Esophagus mucosa (tissue), 1 donor: ENCODE measurements at regions not wholly inside any gene's neighbourhood (a gene's known extent, or its start where the extent isn't known, plus 50 kb on each side); places are given as distances from the start of the nearest gene placed in this dataset.

Experiments used
- ATAC-seq: fragments of 200-7000 bp; cut with Tn5 transposase; one replicate; pipeline ENCODE4 v1.9.1; 2020
- donor health status: DM: yes; HTN: yes; CAD: no.

DNA sequence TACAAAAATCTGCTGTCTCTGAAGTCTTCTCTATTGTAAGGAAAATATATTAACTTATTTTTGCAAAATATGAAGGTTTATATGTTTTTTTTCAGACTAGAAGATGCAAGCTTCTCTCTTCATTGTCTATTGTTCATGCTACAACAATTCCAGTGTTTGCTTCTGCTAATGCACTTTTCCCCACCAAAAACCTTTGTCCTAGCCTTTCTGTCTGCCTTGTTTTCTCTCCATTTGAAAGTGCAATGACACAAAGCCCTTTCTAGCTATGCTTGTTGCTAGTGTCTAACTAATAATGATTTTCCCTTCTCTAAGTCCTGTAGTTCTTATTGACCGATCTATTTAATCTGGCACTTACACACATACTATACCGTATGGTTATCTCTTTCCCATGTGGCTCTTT is 369.5 kb upstream of the CELF4 start:
- ATAC-seq: no peak

DNA sequence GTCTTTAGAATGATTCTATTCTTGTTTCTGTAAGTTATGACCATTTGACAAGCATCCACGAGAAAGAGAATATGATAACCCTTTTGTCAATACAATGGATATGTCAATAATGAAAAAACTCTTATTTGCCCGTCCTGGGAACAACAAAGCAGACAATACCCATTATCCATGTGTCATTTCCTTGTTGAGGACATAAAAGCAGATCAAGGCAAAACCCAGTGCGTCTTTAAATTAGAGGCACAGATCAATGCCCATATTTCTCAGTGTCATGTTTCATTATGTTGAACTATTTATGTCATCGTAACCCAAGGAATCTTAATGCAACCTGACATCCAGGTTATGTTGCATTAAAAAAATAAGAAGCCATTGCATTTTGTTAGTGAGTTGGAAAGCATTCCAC is 365.0 kb upstream of the CELF4 start:
- no peak for ATAC-seq

DNA sequence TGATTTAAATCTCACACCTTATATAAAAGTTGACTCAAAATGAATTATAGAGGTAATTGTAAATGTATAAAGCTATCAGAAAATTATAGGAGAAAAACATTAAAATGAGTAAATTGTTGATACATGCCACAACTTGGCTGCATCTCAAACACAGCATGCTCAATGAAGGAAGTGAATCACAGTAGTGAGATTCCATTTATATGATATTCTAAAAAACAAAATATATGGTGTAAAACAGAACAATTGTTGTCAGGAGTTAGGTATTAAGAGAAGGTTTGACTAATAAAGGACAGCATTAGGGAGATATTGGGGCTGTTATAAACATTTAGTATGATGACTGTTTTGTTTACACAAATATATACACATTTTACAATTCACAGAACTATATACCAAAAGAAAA is 356.6 kb upstream of the CELF4 start:
- no peak for ATAC-seq

DNA sequence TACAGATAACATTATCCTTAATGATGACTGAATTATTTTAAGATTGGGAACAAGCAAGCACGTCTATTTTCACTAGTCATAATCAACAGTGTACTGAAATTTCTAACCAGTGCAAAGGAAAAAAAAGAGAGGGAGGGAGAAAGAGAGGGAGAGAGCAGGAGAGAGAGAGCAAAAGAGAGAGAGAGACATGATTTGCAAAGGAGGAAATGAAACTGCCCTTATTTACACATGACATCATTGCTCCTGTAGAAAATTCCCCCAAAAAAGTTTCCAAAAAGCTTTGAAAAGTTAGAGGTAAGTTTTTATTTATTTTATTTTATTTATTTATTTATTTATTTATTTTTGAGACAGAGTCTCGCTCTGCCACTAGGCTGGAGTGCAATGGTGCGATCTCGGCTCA is 355.3 kb upstream of the CELF4 start:
- ATAC-seq: no peak

DNA sequence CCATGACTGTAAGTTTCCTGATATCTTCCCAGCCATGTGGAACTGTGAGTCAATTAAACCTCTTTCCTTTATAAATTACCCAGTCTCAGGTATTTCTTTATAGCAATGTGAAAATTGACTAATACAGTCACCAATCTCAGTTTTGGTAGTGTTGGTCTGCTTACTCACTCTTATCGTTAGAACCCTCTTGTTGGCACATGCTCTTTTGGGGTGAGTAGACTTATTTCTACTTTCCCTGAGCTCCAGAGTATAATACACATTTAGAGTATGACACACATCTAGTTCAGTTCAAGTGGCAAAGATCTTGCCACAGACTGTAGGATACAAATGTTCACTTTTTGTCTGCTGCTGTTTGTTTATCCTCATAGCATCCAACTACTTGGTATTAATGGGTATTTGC is 347.5 kb upstream of the CELF4 start:
- ATAC-seq: no peak

DNA sequence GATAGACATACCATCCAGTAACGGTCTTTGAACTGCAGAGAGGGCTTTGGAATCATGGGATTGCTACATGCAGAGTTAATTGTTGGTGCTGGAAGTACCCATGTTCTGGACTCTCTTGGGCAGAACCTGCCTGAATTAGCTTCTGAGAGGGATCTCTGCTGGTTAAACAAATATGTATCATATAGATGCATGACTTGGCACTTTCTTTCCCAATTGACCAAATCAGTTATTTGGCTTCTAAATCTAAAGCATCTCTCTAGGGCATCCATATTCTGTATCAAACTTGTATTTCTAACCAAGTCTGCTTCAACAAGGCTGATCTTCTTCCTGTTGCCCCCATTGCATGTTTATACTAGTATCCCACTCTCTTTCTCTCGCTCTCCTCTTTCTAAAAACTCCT is 336.7 kb upstream of the CELF4 start:
- ATAC-seq: no peak

DNA sequence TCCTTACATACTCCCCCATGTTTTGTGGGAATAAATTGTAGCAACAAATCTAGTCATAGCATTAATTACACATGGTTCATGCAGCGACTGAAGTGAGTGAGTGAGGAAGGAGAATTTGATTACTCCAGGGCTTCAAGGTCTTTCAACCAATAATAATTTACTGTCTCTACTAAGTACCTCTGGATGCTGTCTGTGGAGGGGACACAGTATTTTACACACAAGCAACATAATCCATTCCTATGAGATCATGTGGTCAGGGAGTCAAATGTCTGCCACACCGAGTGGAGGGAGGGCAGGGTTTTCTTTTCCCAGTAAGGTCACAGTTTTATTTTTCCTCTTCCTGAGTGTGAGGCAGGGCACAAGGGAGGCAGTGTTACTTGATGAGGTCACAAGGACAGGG is 334.7 kb upstream of the CELF4 start:
- ATAC-seq: no peak

DNA sequence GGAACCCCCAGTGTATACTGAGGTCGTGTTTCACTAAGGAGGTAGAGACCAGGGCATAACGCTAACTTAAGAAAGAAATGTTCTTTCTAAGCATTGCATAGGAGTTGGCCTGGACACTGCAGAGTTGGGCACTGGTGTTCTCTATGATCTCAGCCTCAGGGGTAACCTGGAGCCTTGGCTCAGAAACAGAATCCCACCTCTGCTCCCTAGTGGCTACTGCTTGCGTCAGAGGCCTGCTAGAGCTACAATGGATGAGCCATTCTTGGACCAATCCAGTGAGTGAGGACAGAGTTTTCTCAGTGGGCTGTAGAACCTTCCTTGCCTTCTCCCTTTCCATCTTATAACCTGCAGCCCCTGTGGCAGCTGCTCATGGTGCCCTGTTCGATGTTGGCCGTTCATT is 324.4 kb upstream of the CELF4 start:
- no peak for ATAC-seq

DNA sequence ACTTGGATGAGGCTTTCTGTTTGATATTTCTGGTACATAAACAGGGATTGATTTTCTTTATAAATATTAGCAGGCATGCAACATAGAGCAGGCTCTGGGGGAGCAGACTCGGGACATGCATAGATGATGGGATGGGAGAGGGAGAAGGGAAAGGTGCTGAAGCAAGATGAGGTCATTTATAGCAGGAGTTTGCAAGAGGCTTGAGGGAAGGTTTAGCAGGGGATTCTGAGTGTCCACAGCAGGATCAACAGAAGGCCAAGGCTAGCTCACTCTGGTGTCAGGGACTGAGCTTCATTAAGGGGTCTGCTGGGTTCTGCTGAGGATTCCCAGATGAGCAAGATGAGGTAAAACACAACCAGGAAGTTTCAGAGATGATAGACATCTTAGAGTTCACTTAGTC is 309.1 kb upstream of the CELF4 start:
- no peak for ATAC-seq

DNA sequence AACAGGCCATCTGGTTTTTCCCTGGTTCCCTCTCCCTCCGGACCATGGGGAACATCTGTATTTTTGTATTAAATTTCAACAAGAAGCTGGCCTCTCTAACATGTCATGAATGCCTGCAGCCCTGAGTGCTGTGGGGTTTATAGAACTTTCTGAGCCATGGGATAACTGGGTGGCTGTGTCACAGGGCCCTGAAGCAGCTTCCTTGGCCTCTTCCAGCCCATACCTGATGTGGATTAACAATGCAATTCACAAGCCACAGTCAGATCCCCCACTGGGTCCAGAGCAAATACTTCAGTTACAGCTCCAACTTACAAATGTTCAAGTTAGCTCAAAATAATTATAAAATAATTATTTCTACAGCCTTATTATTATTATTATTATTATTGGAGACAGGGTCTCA is 307.8 kb upstream of the CELF4 start:
- no peak for ATAC-seq

DNA sequence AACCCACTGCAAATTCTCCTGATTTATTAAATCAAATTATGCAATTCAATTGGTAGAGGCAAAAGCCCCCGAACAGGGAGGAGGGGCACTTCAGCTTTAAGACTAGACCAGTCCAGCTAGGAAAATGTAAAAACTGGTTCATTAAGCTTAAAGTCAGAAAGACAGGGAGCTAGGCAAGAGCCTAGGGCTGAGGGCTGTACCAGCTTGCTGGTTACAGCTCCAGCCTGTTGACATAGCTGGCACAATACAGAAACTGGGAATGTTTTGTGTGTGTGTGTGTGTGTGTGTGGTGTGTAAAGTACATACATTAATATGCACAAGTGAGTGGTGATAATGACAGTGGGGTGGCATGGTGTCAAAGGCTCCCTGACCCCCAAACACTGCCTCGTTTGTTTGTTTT is 307.0 kb upstream of the CELF4 start:
- ATAC-seq: no peak

DNA sequence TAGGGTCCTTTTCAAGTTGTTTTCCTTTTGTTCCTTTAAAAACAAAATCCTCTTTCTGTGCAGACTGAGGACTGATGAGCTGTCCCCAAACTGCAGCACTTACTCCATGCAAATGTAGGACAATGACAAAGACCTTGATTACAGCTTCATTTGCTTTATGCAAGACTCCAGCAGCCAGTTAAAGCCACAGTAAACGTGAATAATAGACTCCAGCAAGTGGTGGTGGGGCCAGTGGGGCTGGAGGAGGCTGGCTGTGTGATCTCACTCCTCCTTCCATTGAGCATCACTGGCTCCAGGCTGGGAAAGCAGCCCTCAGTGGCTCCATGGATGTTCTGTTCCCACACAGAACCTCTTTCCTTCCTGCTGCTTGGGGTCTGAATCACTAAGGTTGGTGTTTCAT is 306.0 kb upstream of the CELF4 start:
- no peak for ATAC-seq

DNA sequence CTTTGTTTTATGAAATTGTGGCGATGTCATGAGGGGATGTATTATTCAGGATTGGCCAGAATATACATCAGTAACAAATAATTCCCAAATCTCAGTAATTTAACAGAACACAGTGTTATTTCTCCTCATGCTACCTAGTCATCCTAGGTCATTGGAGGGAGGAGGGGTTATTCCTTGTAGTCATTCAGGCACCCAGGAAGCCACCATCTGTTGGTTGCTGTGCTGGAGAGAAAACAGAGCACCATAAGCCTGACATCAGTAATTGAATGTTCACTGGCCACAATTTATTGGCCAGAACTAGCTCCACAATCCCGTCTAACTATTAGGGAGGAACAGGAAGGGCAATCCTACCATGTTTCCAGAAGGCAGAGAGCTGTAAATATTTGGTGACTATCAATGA is 303.5 kb upstream of the CELF4 start:
- no peak for ATAC-seq

DNA sequence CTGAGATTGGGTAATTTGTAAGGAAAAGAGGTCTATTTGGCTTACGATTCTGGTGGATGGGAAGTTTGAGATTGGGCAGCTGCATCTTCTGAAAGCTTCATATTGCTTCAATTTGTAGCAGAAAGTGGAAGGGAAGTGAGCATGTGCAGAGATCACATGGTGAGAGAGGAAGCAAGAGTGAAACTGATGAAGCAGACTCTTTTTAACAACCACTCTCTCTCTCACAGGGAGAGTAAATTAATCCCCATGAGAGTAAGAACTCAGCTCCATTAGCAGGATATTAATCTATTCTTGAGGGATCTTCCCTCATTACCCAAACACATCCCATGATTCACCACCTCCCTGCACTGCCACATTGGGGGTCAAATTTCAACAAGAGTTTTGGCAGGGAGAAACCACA is 298.5 kb upstream of the CELF4 start:
- no peak for ATAC-seq

DNA sequence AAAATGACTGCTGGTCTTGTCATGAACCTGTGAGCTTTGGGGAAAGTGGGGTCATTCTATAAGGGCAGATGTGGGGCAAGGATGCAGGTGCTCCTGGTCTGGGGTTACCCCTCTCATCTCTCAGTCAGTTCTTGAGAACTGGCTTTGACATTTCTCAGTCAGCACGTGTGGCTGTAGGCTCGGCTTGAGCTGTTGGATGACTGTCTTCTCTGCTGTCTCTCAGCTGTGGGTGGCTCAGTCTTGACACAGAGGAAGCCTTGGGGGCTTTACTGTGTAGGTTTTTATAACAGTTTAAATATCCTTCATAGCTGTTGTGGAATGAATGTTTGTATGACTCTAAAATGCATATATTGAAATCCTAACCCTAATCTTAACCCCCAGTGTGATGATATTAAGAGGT is 296.4 kb upstream of the CELF4 start:
- ATAC-seq: no peak

DNA sequence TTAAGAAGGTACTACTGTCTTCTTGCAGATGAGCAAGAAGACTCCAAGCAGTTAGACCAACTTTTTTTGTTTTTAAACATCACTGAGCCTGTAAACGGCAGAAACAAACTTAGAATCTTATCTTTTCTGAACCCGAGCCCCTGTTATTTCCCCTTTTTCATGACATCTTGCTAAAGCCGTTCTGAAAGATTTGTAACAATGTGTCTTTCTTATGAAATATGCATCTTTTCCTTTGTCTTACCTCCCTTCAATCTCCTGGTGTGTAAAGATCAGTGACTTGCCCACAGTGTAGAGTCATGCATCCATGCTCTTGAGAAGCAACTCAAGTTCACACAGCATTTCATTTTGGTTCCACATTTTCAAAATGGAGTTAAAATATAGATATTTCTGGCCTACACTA is 288.8 kb upstream of the CELF4 start:
- no peak for ATAC-seq

DNA sequence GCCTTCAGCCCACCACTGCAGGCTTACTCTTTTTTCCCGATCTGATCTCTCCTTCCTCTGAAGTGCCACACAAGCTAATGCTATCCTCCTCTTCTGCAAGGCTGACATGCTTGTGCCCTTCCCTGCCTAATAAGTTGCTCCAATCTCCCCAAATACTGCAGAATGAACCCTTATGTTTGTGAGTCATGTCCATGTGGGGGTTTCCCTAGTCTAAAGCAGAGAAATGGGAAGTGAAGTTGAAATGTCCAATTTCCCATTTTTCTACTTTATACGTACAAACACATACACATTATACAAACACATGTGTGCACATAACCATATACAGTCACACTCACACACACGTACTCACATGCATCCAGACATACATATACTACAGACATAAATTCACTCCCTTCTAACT is 288.1 kb upstream of the CELF4 start:
- no peak for ATAC-seq

DNA sequence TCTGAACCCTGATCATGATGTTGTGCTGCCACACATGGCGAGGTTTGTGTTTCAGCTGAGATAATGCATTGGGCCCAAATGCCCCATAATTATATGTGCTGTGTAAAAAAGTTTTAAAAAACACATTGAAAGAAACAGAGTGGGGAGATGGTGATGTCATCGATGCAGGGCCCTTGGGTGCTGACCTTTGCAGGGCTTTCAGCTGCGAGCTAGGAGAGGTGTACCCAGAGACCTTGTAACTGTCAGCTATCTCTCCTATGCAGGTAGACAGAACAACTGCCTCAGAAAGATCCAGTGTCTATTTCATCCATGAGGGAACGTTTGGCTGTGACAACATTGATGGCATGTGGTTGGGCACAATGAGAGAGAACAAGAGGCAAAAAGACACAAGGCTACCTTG is 286.9 kb upstream of the CELF4 start:
- ATAC-seq: no peak

DNA sequence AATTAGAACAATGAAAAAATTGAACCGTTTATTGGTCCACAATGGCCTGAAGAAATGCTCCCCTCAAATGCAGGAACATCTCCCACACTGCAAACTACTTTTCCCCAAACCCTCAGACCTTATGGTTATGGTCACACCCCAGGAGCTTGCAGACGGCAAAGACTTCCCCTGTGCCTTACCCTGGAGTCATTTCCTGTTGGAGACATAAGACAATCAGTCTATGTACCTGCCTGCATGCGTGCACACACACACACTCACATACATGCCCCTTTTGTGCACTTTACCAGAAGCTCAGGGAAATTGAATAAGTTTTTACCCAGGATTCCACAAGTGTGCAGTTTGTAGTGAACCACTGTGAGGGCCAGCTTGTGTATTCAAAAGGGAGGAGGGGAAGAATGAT is 281.9 kb upstream of the CELF4 start:
- no peak for ATAC-seq

DNA sequence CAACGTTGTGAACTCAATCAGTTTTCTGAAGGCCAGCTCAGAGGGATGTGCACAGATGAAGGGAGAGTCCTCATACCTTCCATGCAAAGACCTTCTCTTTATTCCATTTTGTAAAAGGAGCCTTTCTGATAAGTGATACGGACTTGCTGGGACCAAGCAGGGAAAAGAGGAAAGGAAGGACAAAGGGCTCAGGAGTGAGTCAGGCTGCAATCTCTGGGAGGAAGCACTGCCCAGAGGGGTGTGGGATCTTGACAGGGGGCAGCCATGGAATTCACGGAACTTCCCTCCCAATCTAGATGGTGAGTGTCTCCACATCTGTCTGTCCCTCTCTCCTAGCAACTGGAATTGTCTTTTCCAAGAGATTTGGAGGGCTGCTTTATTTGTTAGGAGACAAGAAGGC is 281.4 kb upstream of the CELF4 start:
- no peak for ATAC-seq

DNA sequence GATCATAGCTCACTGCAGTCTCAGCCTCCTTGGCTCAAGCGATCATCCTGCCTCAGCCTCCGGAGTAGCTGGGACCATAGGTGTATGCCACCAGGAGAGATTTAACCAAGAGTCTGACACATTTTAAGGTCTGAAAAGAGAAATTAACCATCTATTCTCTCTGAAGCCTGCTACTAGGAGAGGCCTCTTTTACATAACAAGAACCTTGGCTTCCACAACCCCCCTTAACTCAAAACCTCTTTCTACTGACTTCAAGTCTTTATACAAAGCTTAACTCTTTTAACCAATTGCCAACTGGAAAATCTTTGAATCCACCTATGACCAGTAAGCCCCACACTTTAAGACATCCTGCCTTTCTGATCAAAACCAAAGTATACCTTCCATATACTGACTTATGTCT is 279.9 kb upstream of the CELF4 start:
- ATAC-seq: no peak

DNA sequence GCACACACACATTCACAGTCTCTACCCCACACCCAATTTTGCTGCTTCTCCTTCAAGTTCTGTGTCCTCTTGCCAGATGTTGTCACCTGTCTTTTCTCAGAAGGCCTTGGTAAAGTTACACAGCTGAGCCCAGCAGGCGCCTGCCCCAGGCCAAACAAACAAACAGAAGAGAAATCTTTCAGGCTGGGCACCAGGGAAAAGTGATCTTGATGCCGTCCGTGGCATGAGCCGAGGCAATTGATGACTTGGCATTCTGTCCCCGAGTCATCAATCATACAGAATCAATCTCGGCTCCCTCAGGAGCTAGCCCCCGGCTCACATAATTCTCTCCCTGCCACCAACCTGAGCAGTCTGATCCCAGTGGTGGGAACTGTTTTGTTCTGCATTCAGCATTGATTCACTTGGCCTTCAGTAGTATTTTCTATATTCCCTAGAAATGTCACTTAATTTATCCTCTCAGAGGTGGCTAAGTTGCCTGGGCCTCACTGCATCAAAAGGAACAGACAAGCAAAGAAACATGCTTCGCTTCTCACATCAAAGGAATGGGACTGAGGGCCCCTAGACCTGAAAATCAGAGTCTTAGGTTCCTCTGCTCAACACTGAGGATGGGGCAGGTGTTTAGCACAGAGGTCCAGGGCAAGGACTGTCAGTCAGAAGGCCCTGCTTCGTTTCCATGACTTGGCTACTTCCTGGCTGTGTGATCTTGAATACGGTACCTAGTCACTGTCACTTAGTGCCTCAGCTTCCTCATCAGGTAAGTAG is 278.8 kb upstream of the CELF4 start:
- no peak for ATAC-seq

DNA sequence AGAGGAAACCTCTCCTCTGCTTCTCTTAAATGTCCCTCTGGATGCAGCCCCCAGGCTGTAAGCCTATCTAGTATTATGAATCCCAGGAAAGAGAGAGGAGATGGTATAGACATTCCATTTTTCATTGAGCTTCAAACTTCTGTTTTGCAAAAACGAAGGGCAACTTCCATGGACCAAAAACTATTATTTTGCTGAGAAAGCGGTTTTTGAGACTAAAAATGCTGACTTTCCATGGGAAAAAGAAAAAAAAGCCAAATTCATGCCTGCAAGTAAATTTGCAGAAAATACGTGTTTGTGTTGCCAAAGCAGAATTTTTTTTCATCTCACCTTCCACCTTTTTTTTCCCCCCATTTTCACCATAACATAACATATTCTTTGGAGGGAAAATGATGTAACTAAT is 272.5 kb upstream of the CELF4 start:
- no peak for ATAC-seq

DNA sequence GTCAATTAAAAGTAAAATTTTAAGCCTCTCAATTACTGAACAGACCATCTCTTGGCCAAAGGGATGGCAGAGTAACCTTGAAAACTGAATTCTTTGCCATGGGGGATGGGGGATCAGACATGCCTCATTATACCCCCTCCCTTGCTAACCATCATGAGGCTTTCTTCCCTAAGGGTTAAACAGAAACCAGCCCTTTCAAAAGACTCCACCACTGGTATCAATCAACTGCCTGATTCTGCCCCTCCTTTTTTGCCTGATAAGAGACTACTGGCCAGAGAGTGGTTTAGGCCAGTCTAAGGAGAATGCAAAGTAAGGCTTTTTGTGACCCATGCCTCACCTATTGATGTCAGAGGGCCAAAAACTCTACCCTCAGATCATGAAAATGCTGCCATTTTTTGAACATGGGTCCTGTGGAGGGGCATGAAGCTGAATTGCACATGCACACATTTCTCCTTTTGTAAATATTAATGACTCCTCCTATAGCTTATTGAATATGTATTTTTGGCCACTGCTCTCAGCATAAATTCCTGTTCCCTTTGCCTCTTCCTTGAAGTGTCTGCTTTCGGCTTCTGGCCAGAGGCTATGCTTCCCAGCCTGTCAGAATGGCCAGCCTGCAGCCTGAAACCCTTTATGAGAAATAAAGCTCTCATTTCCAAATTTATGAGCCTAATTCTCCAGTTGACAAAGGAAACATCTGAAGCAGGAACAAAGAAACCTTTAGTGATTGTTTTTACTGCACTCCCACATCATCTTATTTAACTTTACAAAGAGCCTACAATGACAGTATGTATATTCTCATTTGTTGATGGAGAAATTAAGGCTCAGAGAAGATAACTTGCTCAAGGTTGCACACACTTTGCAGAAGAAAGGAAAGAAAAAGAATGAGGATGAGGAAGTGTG is 270.7 kb upstream of the CELF4 start:
- no peak for ATAC-seq
